Forelimb muscle (tissue), 1 donor: ENCODE measurements at regions not wholly inside any gene's neighbourhood (a gene's known extent, or its start where the extent isn't known, plus 50 kb on each side); places are given as distances from the start of the nearest gene placed in this dataset.
"Not testable (repeated sequence)": the region's sequence is repeated elsewhere in the genome, so short reads cannot be mapped to it uniquely, and the experiment has no call there.

Experiments
- DNase-seq: peaks from one replicate; pipeline ENCODE4 v3.0.0-alpha.2; 2013; ENCODE audit warnings: low read depth

- peak; percentile 2 for DNase-seq
Observed at GRCh38 chr14:28243600-28243999, 523.0 kb upstream of the FOXG1 start.

- DNase-seq: no peak
Observed at GRCh38 chr14:28245216-28245615, 521.4 kb upstream of the FOXG1 start.

GRCh38 chr14:28247491-28247890 lies 519.1 kb upstream of the FOXG1 start:
- DNase-seq: no peak

- DNase-seq: not testable (repeated sequence)
Observed at GRCh38 chr14:28252124-28252523, 514.5 kb upstream of the FOXG1 start.

- no peak for DNase-seq
Observed at GRCh38 chr14:28254768-28255167, 511.8 kb upstream of the FOXG1 start.

DNA sequence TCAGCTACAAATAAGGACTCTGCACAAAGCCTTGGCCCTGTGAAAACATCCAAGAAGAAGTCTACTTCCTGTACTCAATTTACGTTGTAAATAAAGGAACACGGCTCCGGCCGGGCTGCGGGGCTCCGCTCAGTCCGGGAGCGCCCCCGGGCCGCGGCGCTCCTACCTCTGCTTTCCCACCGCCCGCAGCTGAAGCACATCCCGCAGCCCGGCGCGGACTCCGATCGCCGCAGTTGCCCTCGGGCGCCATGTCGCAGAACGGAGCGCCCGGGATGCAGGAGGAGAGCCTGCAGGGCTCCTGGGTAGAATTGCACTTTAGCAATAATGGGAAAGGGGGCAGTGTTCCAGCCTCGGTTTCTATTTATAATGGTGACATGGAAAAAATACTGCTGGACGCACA lies 502.3 kb upstream of the FOXG1 start:
- no peak for DNase-seq

DNA sequence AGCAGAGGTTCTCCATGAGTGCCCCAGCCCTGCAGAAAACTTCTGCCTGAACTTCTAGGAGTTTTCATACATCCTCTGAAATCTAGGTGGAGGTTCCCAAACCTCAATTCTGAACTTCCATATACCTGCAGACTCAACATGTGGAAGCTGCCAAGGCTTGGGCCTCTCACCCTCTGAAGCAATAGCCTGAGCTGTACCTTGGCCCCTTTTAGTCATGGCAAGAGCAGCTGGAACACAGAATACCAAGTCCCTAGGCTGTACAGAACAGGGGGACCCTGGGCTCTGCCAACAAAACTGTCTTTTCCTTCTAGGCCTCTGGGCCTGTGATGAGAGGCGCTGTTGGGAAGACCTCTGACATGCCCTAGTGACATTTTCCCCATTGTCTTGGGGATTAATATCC lies 494.3 kb upstream of the FOXG1 start:
- DNase-seq: no peak

- no peak for DNase-seq
Observed at GRCh38 chr14:28280530-28280929, 486.1 kb upstream of the FOXG1 start.

GRCh38 chr14:28280997-28281598 lies 485.5 kb upstream of the FOXG1 start:
- DNase-seq: no peak

GRCh38 chr14:28284546-28285300 lies 481.9 kb upstream of the FOXG1 start:
- DNase-seq: no peak

GRCh38 chr14:28294834-28295440 lies 471.6 kb upstream of the FOXG1 start:
- DNase-seq: no peak

- no peak for DNase-seq
Observed at GRCh38 chr14:28297559-28297958, 469.0 kb upstream of the FOXG1 start.

DNA sequence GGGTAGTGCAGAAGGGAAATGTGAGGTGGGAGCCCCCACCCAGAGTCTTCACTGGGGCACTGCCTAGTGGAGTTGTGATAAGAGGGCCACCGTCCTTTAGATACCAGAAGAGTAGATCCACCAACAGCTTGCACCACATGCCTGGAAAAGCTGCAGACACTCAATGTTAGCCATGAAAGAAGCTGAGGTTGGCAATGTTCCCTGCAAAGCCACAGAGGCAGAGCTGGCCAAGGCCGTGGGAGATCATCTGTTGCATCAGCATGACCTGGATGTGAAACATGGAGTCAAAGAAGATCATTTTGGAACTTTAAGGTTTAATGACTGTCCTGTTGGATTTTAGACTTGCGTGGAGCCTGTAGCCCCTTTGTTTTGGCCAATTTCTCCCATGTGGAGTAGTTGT lies 468.4 kb upstream of the FOXG1 start:
- no peak for DNase-seq

DNA sequence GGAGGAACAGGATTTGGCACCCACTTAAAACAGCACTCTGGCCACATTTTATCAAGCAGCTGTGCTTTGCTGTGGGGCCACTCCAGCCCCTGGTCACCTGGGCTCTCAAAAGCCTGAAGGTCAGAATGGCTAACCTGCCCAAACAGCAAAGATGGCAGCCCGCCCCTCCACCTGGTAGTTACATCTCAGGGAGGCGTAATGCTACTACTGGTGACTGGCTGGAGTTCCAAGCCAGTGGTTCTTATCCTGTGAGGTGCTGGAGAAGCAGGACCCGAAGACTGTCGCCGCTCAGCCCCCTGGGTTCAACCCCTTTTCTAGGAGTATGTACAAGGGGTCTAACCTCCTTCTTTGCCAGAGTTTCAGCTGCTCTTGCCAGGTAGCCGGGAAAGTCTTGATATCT lies 467.4 kb upstream of the FOXG1 start:
- no peak for DNase-seq

DNA sequence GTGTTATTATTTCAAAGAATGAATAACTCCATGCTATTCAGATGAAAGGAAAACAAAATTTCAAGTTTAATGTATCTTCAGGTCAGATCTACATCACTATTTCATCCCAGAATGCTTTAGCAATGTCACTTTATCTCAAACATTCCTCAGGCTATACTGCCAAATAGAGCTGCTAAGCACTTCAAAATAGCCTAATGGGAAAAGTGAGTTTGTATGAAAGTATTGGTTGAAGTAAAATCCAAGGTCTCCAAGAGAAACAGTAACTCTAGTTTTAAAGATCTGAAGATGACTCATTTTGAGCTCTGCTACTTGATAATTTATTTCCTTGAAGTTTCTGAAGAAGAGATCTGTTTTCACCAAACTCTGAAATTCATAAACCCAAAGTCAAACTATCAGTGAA lies 466.2 kb upstream of the FOXG1 start:
- DNase-seq: no peak

GRCh38 chr14:28301179-28301578 lies 465.4 kb upstream of the FOXG1 start:
- no peak for DNase-seq

- no peak for DNase-seq
Observed at GRCh38 chr14:28303248-28303647, 463.3 kb upstream of the FOXG1 start.

GRCh38 chr14:28305938-28306337 lies 460.6 kb upstream of the FOXG1 start:
- no peak for DNase-seq

DNA sequence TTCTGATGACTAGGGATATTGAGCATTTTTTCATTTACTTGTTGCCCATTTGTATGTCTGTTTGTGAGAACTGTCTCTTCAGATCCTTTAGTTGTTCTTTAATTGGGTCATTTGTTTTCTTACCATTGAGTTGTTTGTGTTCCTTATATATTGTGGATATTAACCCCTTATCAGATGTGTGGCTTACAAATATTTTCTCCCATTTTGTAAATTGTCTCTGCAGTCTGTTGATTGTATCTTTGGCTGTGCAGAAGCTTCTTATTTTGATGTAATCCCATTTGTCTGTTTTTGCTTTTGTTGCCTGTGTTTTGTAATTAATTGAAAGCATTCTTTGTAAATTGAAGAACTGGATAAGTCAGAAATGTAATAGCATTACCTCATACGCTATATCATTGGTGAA lies 459.1 kb upstream of the FOXG1 start:
- no peak for DNase-seq

DNA sequence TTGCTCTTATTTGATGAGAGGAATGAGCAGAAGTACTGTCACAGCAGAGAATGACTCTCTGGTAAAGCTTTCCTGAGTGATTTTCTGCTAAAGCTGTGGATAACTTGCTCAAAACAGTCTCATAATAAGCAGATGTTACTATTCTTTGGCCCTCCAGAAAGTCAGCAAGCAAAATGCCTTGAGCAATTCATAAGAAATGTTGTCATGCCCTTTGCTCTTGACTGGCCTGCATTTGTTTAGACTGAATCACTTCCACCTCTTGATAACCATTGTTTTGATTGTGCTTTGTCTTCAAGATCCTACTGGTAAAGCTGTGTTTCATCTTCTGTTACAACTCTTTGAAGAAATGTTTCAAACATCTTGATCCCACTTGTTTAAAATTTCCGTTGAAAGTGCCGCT lies 457.9 kb upstream of the FOXG1 start:
- no peak for DNase-seq

DNA sequence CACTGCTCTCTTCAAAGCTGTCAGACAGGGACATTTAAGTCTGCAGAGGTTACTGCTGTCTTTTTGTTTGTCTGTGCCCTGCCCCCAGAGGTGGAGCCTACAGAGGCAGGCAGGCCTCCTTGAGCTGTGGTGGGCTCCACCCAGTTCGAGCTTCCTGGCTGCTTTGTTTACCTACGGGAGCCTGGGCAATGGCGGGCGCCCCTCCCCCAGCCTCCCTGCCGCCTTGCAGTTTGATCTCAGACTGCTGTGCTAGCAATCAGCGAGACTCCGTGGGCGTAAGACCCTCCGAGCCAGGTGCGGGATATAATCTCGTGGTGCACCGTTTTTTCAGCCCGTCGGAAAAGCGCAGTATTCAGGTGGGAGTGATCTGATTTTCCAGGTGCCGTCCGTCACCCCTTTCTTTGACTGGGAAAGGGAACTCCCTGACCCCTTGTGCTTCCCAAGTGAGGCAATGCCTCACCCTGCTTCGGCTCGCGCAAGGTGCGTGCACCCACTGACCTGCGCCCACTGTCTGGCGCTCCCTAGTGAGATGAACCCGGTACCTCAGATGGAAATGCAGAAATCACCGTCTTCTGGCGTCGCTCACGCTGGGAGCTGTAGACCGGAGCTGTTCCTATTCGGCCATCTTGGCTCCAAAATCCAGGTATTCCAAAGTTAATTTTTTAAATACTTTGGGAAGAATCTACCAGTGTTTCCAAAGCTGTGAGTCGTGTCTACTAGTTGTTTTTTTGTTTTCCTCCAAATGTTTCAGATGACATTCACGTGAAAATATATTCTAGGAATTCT lies 448.5 kb upstream of the FOXG1 start:
- DNase-seq: not testable (repeated sequence)

- no peak for DNase-seq
Observed at GRCh38 chr14:28321475-28322244, 444.9 kb upstream of the FOXG1 start.
